ENCODE measurements at regions not wholly inside any gene's neighbourhood (a gene's known extent, or its start where the extent isn't known, plus 50 kb on each side); places are given as distances from the start of the nearest gene placed in this dataset.

- TF ChIP-seq POLR2A (IDR thresholded peaks at IDR 0.05) = no peak
- no peak for TF ChIP-seq POLR2AphosphoS5 (IDR thresholded peaks at IDR 0.05)
- no peak for TF ChIP-seq CTCF (IDR thresholded peaks at IDR 0.05)
These were observed 265.4 kb upstream of the SPOPL start for GRCh38 chr2:138236142-138236541.
